Activated naive CD4-positive, alpha-beta T cell treated with anti-CD3 and anti-CD28 coated beads, Interleukin-2, amount 10 ng/mL, durations not matched to agents 7 days and 5 days (primary cell): ENCODE measurements at regions not wholly inside any gene's neighbourhood (a gene's known extent, or its start where the extent isn't known, plus 50 kb on each side); places are given as distances from the start of the nearest gene placed in this dataset.
"Not testable (repeated sequence)": the region's sequence is repeated elsewhere in the genome, so short reads cannot be mapped to it uniquely, and the experiment has no call there.

Source experiments
- CTCF ChIA-PET: fragments of 350-600 bp; sonication (Branson Sonifier 250); formaldehyde crosslinking; loops from one replicate; lab custom pipeline; 2021; ENCODE audit warnings: antibody characterized with exemption; lab: Charles Lee
- DNase-seq: peaks from one replicate; pipeline ENCODE4 v3.0.0-alpha.2; 2020
- H3K27ac Mint-ChIP-seq: one replicate; pipeline ENCODE4 v1.8.0; 2021; ENCODE audit warnings: mild to moderate bottlenecking, moderate library complexity, mixed read lengths
- H3K27me3 Mint-ChIP-seq: one replicate; pipeline ENCODE4 v1.8.0; 2021; ENCODE audit warnings: mild to moderate bottlenecking, mixed read lengths
- H3K36me3 Mint-ChIP-seq: one replicate; pipeline ENCODE4 v1.8.0; 2021; ENCODE audit warnings: mixed read lengths
- H3K4me1 Mint-ChIP-seq: one replicate; pipeline ENCODE4 v1.8.0; 2021; ENCODE audit warnings: mixed read lengths
- H3K4me3 Mint-ChIP-seq: one replicate; pipeline ENCODE4 v1.8.0; 2021; ENCODE audit warnings: mild to moderate bottlenecking, moderate library complexity, mixed read lengths
- H3K9me3 Mint-ChIP-seq: one replicate; pipeline ENCODE4 v1.8.0; 2021; ENCODE audit warnings: mixed read lengths

- H3K27me3 Mint-ChIP-seq: peaks cover 85% of the 10 kb centered on the region
- H3K36me3 Mint-ChIP-seq: no peaks in the 10 kb centered on the region
- peak; percentile 25 for DNase-seq
Measured at GRCh38 chr20:50450881-50451752, 59.1 kb upstream of the PTPN1 start.

GRCh38 chr20:50451792-50452425, 58.3 kb upstream of the PTPN1 start:
- CTCF ChIA-PET: interaction anchor here (0.8 to 1.8 kb wide), 3 partner anchors 8 to 137 kb away, joined by 3 to 5 read pairs (median 4); no protein-coding TSS in a partner anchor
- DNase-seq, H3K4me3 Mint-ChIP-seq, H3K27ac Mint-ChIP-seq, H3K9me3 Mint-ChIP-seq, H3K36me3 Mint-ChIP-seq: not testable (repeated sequence)
- H3K4me1 Mint-ChIP-seq: peaks cover 25% of the 10 kb centered on the region
- H3K27me3 Mint-ChIP-seq: peaks cover 82% of the 10 kb centered on the region

More at GRCh38 chr20:50450881-50451752, 59.1 kb upstream of the PTPN1 start:
- Mint-ChIP-seq H3K9me3 (no peaks in the 10 kb centered on the region), H3K4me1 (peaks cover 22% of the 10 kb centered on the region), H3K27ac (no peak overlapping the region), H3K4me3 (peak overlapping the region; percentile 39)
- CTCF ChIA-PET: interaction anchor here (0.8 to 1.8 kb wide), 4 partner anchors 9 to 265 kb away, joined by 3 to 5 read pairs (median 4); no protein-coding TSS in a partner anchor

- DNase-seq: no peak
- CTCF ChIA-PET: interaction anchor here (1.7 kb wide), 1 partner anchor 265 kb away, joined by 6 read pairs; no protein-coding TSS in a partner anchor
- no peaks in the 10 kb centered on the region for H3K36me3 Mint-ChIP-seq
- no peaks in the 10 kb centered on the region for H3K9me3 Mint-ChIP-seq
- H3K27ac Mint-ChIP-seq: no peak overlapping the region
- H3K4me3 Mint-ChIP-seq: no peak overlapping the region
- H3K27me3 Mint-ChIP-seq: peaks cover 66% of the 10 kb centered on the region
- H3K4me1 Mint-ChIP-seq: peaks cover 25% of the 10 kb centered on the region
Measured at GRCh38 chr20:50453533-50454244, 56.5 kb upstream of the PTPN1 start.

GRCh38 chr20:50455245-50455644, 54.9 kb upstream of the PTPN1 start:
- H3K4me1 Mint-ChIP-seq: peaks cover 25% of the 10 kb centered on the region
- not testable (repeated sequence) for H3K36me3 Mint-ChIP-seq, H3K9me3 Mint-ChIP-seq, DNase-seq, H3K27ac Mint-ChIP-seq, H3K4me3 Mint-ChIP-seq
- peaks cover 65% of the 10 kb centered on the region for H3K27me3 Mint-ChIP-seq
- CTCF ChIA-PET: interaction anchor here (0.6 to 1.7 kb wide), 2 partner anchors 179 to 266 kb away, joined by 3 to 6 read pairs; no protein-coding TSS in a partner anchor

- no peak for DNase-seq
- CTCF ChIA-PET: interaction anchor here (0.6 to 1.7 kb wide), 3 partner anchors 29 to 267 kb away, joined by 3 to 6 read pairs (median 3); no protein-coding TSS in a partner anchor
- Mint-ChIP-seq H3K27me3 (peaks cover 66% of the 10 kb centered on the region), H3K4me1 (peaks cover 23% of the 10 kb centered on the region), H3K4me3 (no peak overlapping the region), H3K36me3 (no peaks in the 10 kb centered on the region), H3K27ac (no peak overlapping the region), H3K9me3 (no peaks in the 10 kb centered on the region)
Measured at GRCh38 chr20:50455656-50456451, 54.3 kb upstream of the PTPN1 start.

- Mint-ChIP-seq H3K4me3 (no peak overlapping the region), H3K27me3 (peaks cover 60% of the 10 kb centered on the region), H3K4me1 (peaks cover 17% of the 10 kb centered on the region), H3K9me3 (no peaks in the 10 kb centered on the region), H3K27ac (no peak overlapping the region), H3K36me3 (no peaks in the 10 kb centered on the region)
- CTCF ChIA-PET: interaction anchor here (1.2 kb wide), 1 partner anchor 30 kb away, joined by 3 read pairs; no protein-coding TSS in a partner anchor
- DNase-seq: no peak
Measured at GRCh38 chr20:50456452-50457324, 53.5 kb upstream of the PTPN1 start.

GRCh38 chr20:50459124-50459918, 50.9 kb upstream of the PTPN1 start:
- no peak overlapping the region for H3K27ac Mint-ChIP-seq
- CTCF ChIA-PET: interaction anchor here (1.1 to 7.3 kb wide), 2 partner anchors 270 to 271 kb away, joined by 4 to 99 read pairs; partner anchors contain the start of gene CEBPB
- no peaks in the 10 kb centered on the region for H3K9me3 Mint-ChIP-seq
- peaks cover 19% of the 10 kb centered on the region for H3K4me1 Mint-ChIP-seq
- H3K4me3 Mint-ChIP-seq: no peak overlapping the region
- DNase-seq: no peak
- H3K36me3 Mint-ChIP-seq: no peaks in the 10 kb centered on the region
- peaks cover 48% of the 10 kb centered on the region for H3K27me3 Mint-ChIP-seq

GRCh38 chr20:50460115-50460607, 50.0 kb upstream of the PTPN1 start:
- CTCF ChIA-PET: interaction anchor here (0.6 to 7.3 kb wide), 6 partner anchors 8 to 278 kb away, joined by 3 to 99 read pairs (median 4); partner anchors contain the start of gene CEBPB
- peaks cover 47% of the 10 kb centered on the region for H3K27me3 Mint-ChIP-seq
- no peaks in the 10 kb centered on the region for H3K36me3 Mint-ChIP-seq
- H3K27ac Mint-ChIP-seq: no peak overlapping the region
- H3K9me3 Mint-ChIP-seq: no peaks in the 10 kb centered on the region
- H3K4me1 Mint-ChIP-seq: peaks cover 23% of the 10 kb centered on the region
- no peak for DNase-seq
- no peak overlapping the region for H3K4me3 Mint-ChIP-seq
